ENCODE measurements at regions not wholly inside any gene's neighbourhood (a gene's known extent, or its start where the extent isn't known, plus 50 kb on each side); places are given as distances from the start of the nearest gene placed in this dataset.

- no peak for DNase-seq
- intact Hi-C loops (cut with micrococcal nuclease; ENCODE audit: unreplicated experiment), result no loop called here
- H3K36me3 Mint-ChIP-seq (ENCODE audit: insufficient read depth, unreplicated experiment), result no peaks in the 10 kb centered on the region
- Histone ChIP-seq H3K27me3 (replicated peaks; ENCODE audit: control insufficient read depth, insufficient read depth, low read length) (no peaks in the 10 kb centered on the region), H3K9me3 (peaks cover 26% of the 10 kb centered on the region), H3K4me3 (ENCODE audit: low read depth, low read length) (no peak overlapping the region), H3K36me3 (ENCODE audit: control insufficient read depth, insufficient read depth, low read length) (no peaks in the 10 kb centered on the region), H3K4me1 (0 out of 2 replicates have a peak, but pooled peaks cover 3% of the 10 kb centered on the region)
- peaks cover 7% of the 10 kb centered on the region for H3K4me1 Mint-ChIP-seq (ENCODE audit: low read depth, unreplicated experiment)
- BruUV-seq (replicated peaks), result no TSS peak
- ChIA-PET POLR2A (no interaction called here), CTCF (no interaction called here)
- H3K9me3 Mint-ChIP-seq (ENCODE audit: unreplicated experiment), result peaks cover 40% of the 10 kb centered on the region
- no peak overlapping the region for H3K27ac Mint-ChIP-seq (ENCODE audit: unreplicated experiment)
- no peak overlapping the region for H3K4me3 Mint-ChIP-seq (ENCODE audit: unreplicated experiment)
- no peaks in the 10 kb centered on the region for H3K27me3 Mint-ChIP-seq (ENCODE audit: insufficient read depth, unreplicated experiment)
- TF ChIP-seq CTCF (IDR thresholded peaks at IDR 0.05; ENCODE audit: insufficient read depth in 1 of 2, low read depth in 1 of 2, low read length in 1 of 2, severe bottlenecking in 1 of 2, unreplicated experiment in 1 of 2), result no peak
Observed at GRCh38 chr12:93252221-93252620, 125.5 kb upstream of the NUDT4 start.

- H3K9me3 Mint-ChIP-seq (ENCODE audit: unreplicated experiment), result peaks cover 40% of the 10 kb centered on the region
- no peaks in the 10 kb centered on the region for H3K27me3 Mint-ChIP-seq (ENCODE audit: insufficient read depth, unreplicated experiment)
- intact Hi-C loops (cut with micrococcal nuclease; ENCODE audit: unreplicated experiment), result no loop called here
- Histone ChIP-seq H3K9me3 (peaks cover 26% of the 10 kb centered on the region), H3K4me3 (ENCODE audit: low read depth, low read length) (no peak overlapping the region), H3K4me1 (0 out of 2 replicates have a peak, but pooled peaks cover 3% of the 10 kb centered on the region), H3K36me3 (ENCODE audit: control insufficient read depth, insufficient read depth, low read length) (no peaks in the 10 kb centered on the region), H3K27me3 (replicated peaks; ENCODE audit: control insufficient read depth, insufficient read depth, low read length) (no peaks in the 10 kb centered on the region)
- TF ChIP-seq CTCF (IDR thresholded peaks at IDR 0.05; ENCODE audit: insufficient read depth in 1 of 2, low read depth in 1 of 2, low read length in 1 of 2, severe bottlenecking in 1 of 2, unreplicated experiment in 1 of 2), result no peak
- no peak overlapping the region for H3K4me3 Mint-ChIP-seq (ENCODE audit: unreplicated experiment)
- no TSS peak for BruUV-seq (replicated peaks)
- H3K4me1 Mint-ChIP-seq (ENCODE audit: low read depth, unreplicated experiment), result peaks cover 7% of the 10 kb centered on the region
- CTCF ChIA-PET, result interaction anchor here (0.6 kb wide), 1 partner anchor 11 kb away, joined by 3 read pairs; no protein-coding TSS in a partner anchor
- POLR2A ChIA-PET, result no interaction called here
- no peak for DNase-seq
- H3K36me3 Mint-ChIP-seq (ENCODE audit: insufficient read depth, unreplicated experiment), result no peaks in the 10 kb centered on the region
- no peak overlapping the region for H3K27ac Mint-ChIP-seq (ENCODE audit: unreplicated experiment)
Observed at GRCh38 chr12:93254911-93255310, 122.8 kb upstream of the NUDT4 start.

- H3K9me3 Mint-ChIP-seq (ENCODE audit: unreplicated experiment), result peaks cover 37% of the 10 kb centered on the region
- CTCF ChIA-PET, result no interaction called here
Observed at GRCh38 chr12:93256256-93256969, 121.3 kb upstream of the NUDT4 start.

More at GRCh38 chr12:93256256-93256969, 121.3 kb upstream of the NUDT4 start:
- no peak overlapping the region for H3K4me3 Mint-ChIP-seq (ENCODE audit: unreplicated experiment)
- Histone ChIP-seq H3K4me1 (peaks cover 3% of the 10 kb centered on the region; the same call in 1 of the 2 replicates), H3K9me3 (peaks cover 19% of the 10 kb centered on the region), H3K4me3 (ENCODE audit: low read depth, low read length) (no peak overlapping the region), H3K36me3 (ENCODE audit: control insufficient read depth, insufficient read depth, low read length) (no peaks in the 10 kb centered on the region), H3K27me3 (replicated peaks; ENCODE audit: control insufficient read depth, insufficient read depth, low read length) (no peaks in the 10 kb centered on the region)
- no peak for TF ChIP-seq CTCF (IDR thresholded peaks at IDR 0.05; ENCODE audit: insufficient read depth in 1 of 2, low read depth in 1 of 2, low read length in 1 of 2, severe bottlenecking in 1 of 2, unreplicated experiment in 1 of 2)
- H3K27me3 Mint-ChIP-seq (ENCODE audit: insufficient read depth, unreplicated experiment), result no peaks in the 10 kb centered on the region
- POLR2A ChIA-PET, result interaction anchor here (0.5 kb wide), 1 partner anchor 11 kb away, joined by 5 read pairs; no protein-coding TSS in a partner anchor
- DNase-seq, result no peak
- H3K27ac Mint-ChIP-seq (ENCODE audit: unreplicated experiment), result no peak overlapping the region
- BruUV-seq (replicated peaks), result no TSS peak
- intact Hi-C loops (cut with micrococcal nuclease; ENCODE audit: unreplicated experiment), result no loop called here
- peaks cover 7% of the 10 kb centered on the region for H3K4me1 Mint-ChIP-seq (ENCODE audit: low read depth, unreplicated experiment)
- no peaks in the 10 kb centered on the region for H3K36me3 Mint-ChIP-seq (ENCODE audit: insufficient read depth, unreplicated experiment)

Data from Caco-2 (cell line).